WTC11 (cell line): ENCODE measurements at regions not wholly inside any gene's neighbourhood (a gene's known extent, or its start where the extent isn't known, plus 50 kb on each side); places are given as distances from the start of the nearest gene placed in this dataset.

Experiments used
- ATAC-seq: fragments of 200-7000 bp; cut with Tn5 transposase; 2 replicates; pipeline ENCODE4 v1.10.0; 2021; ENCODE audit warnings: mild to moderate bottlenecking, moderate library complexity
- CTCF ChIA-PET: fragments of 300-600 bp; sonication (Branson Sonifier 250); formaldehyde crosslinking; loops from one replicate; lab custom pipeline; 2021; ENCODE audit warnings: antibody characterized with exemption; lab: Charles Lee
- POLR2A ChIA-PET: fragments of 350-600 bp; sonication (Branson Sonifier 250); formaldehyde crosslinking; loops from one replicate; lab custom pipeline; 2021; ENCODE audit warnings: antibody characterized with exemption; lab: Charles Lee
- DNase-seq: peaks from one replicate; pipeline ENCODE4 v3.0.0; 2021; ENCODE audit warnings: low spot score
- H3K27ac Mint-ChIP-seq: 2 replicates; pipeline ENCODE4 v1.8.0; 2021; ENCODE audit warnings: mixed read lengths
- H3K27me3 Mint-ChIP-seq: 2 replicates; pipeline ENCODE4 v1.8.0; 2021; ENCODE audit warnings: low read depth, mild to moderate bottlenecking, moderate library complexity, mixed read lengths
- H3K36me3 Mint-ChIP-seq: 2 replicates; pipeline ENCODE4 v1.8.0; 2021; ENCODE audit warnings: mixed read lengths
- H3K4me1 Mint-ChIP-seq: 2 replicates; pipeline ENCODE4 v1.8.0; 2022; ENCODE audit warnings: mixed read lengths
- H3K4me3 Mint-ChIP-seq: 2 replicates; pipeline ENCODE4 v1.8.0; 2021; ENCODE audit warnings: mild to moderate bottlenecking, moderate library complexity, mixed read lengths
- H3K9me3 Mint-ChIP-seq: 2 replicates; pipeline ENCODE4 v1.8.0; 2021; ENCODE audit warnings: mixed read lengths
- CBFB ChIP-seq: sonication (generic); formaldehyde crosslinking; IDR thresholded peaks from 2 replicates; pipeline ENCODE4 v1.8.1; 2022; ENCODE audit warnings: mild to moderate bottlenecking, low read depth, missing genetic modification reagents
- EMX1 ChIP-seq: fragments of 250-450 bp; sonication (Bioruptor Pico); IDR thresholded peaks from 2 replicates; pipeline ENCODE4 v1.8.0; 2021; ENCODE audit warnings: mild to moderate bottlenecking
- FOXJ3 ChIP-seq: sonication (generic); formaldehyde crosslinking; IDR thresholded peaks from 2 replicates; pipeline ENCODE4 v1.9.0; 2021; ENCODE audit warnings: missing genetic modification reagents, mild to moderate bottlenecking, borderline replicate concordance
- HMGA2 ChIP-seq: fragments of 250-450 bp; sonication (Bioruptor Pico); IDR thresholded peaks from 2 replicates; pipeline ENCODE4 v1.4.0; 2021; ENCODE audit warnings: mild to moderate bottlenecking, moderate library complexity
- IRF2 ChIP-seq: sonication (generic); formaldehyde crosslinking; IDR thresholded peaks from 2 replicates; pipeline ENCODE4 v1.8.0; 2022; ENCODE audit warnings: low read depth, missing genetic modification reagents, borderline replicate concordance
- NR3C1 ChIP-seq: sonication (generic); formaldehyde crosslinking; conservative IDR thresholded peaks from 2 replicates; pipeline ENCODE4 v1.8.1; 2023; ENCODE audit warnings: low read depth, mild to moderate bottlenecking, missing genetic modification reagents
- PRRX2 ChIP-seq: fragments of 250-450 bp; sonication (Bioruptor Pico); IDR thresholded peaks from 2 replicates; pipeline ENCODE4 v1.8.0; 2021; ENCODE audit warnings: mild to moderate bottlenecking
- SOX15 ChIP-seq: fragments of 250-450 bp; sonication (Bioruptor Pico); IDR thresholded peaks from 2 replicates; pipeline ENCODE4 v1.9.0; 2021; ENCODE audit warnings: mild to moderate bottlenecking
- SP1 ChIP-seq: sonication (generic); formaldehyde crosslinking; conservative IDR thresholded peaks from 2 replicates; pipeline ENCODE4 v1.8.1; 2022; ENCODE audit warnings: missing genetic modification reagents
- ZNF232 ChIP-seq: sonication (generic); formaldehyde crosslinking; IDR thresholded peaks from 2 replicates; pipeline ENCODE4 v1.8.0; 2022; ENCODE audit warnings: mild to moderate bottlenecking, missing genetic modification reagents
- TF ChIP-seq, protein P1 (sequence below): sonication (generic); formaldehyde crosslinking; IDR thresholded peaks from 2 replicates; pipeline ENCODE4 v1.8.1; 2022; ENCODE audit warnings: mild to moderate bottlenecking, missing genetic modification reagents, moderate library complexity, borderline replicate concordance
- TF ChIP-seq, protein P2 (sequence below): sonication (generic); formaldehyde crosslinking; IDR thresholded peaks from 2 replicates; pipeline ENCODE4 v1.8.1; 2023; ENCODE audit warnings: mild to moderate bottlenecking, missing genetic modification reagents
- TF ChIP-seq, protein P3 (sequence below): sonication (generic); formaldehyde crosslinking; conservative IDR thresholded peaks from 2 replicates; pipeline ENCODE4 v1.8.1; 2023; ENCODE audit warnings: mild to moderate bottlenecking, low read depth, missing genetic modification reagents, moderate library complexity
- TF ChIP-seq, protein P4 (sequence below): fragments of 250-450 bp; sonication (Bioruptor Pico); IDR thresholded peaks from 2 replicates; pipeline ENCODE4 v1.9.0; 2021; ENCODE audit warnings: moderate library complexity, mild to moderate bottlenecking, inconsistent platforms, borderline replicate concordance
- TF ChIP-seq, protein P5 (sequence below): sonication (generic); formaldehyde crosslinking; IDR thresholded peaks from 2 replicates; pipeline ENCODE4 v1.8.1; 2023; ENCODE audit warnings: mild to moderate bottlenecking, missing genetic modification reagents, moderate library complexity
- TF ChIP-seq, protein P6 (sequence below): sonication (generic); formaldehyde crosslinking; IDR thresholded peaks from 2 replicates; pipeline ENCODE4 v1.8.1; 2022; ENCODE audit warnings: missing genetic modification reagents, borderline replicate concordance

DNA sequence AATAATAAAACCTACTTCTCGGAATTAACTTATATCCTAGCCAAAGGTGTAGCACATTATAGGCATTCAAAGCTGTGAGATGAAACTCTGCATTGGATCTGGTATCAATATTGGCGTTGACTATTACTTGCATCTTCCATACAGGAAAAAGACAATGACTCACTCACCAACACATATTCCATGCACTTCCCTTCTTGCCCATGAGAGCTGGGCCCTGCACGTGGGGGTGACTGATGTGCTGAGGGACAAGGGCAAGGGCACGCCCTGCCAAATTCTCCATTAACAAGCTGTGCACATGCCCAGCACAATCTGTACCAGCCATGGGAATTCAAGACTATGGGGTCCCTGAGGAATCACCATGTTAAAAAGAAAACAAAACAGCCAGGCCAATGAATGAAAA, 188.1 kb upstream of the PDE1C start:
- H3K27ac Mint-ChIP-seq: no peak overlapping the region
- ATAC-seq: no peak

DNA sequence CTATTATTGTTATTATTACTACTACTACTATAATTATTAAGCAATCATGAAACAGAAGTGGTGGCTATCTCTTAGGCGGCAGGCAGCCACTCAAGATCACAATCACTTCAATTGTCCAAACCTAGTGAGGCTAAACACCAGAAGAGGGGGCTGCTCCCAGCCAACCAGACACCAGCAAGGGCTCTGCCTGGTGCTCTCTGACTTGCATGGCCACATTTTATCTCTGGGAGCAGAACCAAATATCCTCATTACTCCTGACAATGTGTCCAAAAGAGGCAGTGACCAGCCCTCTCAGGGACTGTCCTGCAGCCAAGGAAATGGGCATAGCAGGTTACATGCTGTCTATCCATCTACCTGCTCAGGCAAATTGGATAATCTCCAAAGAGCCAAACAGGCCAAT, 187.4 kb upstream of the PDE1C start:
- no peak overlapping the region for H3K27ac Mint-ChIP-seq
- ChIA-PET CTCF (no interaction called here), POLR2A (no interaction called here)
- H3K4me3 Mint-ChIP-seq: no peak overlapping the region
- TF ChIP-seq, protein P1, sequence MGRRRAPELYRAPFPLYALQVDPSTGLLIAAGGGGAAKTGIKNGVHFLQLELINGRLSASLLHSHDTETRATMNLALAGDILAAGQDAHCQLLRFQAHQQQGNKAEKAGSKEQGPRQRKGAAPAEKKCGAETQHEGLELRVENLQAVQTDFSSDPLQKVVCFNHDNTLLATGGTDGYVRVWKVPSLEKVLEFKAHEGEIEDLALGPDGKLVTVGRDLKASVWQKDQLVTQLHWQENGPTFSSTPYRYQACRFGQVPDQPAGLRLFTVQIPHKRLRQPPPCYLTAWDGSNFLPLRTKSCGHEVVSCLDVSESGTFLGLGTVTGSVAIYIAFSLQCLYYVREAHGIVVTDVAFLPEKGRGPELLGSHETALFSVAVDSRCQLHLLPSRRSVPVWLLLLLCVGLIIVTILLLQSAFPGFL (CRISPR knock-in tag): no peak
- TF ChIP-seq SOX15 (CRISPR knock-in tag): no peak
- no peak for TF ChIP-seq ZNF232 (CRISPR knock-in tag)
- no peak for TF ChIP-seq SP1 (CRISPR knock-in tag)
- TF ChIP-seq, protein P2, sequence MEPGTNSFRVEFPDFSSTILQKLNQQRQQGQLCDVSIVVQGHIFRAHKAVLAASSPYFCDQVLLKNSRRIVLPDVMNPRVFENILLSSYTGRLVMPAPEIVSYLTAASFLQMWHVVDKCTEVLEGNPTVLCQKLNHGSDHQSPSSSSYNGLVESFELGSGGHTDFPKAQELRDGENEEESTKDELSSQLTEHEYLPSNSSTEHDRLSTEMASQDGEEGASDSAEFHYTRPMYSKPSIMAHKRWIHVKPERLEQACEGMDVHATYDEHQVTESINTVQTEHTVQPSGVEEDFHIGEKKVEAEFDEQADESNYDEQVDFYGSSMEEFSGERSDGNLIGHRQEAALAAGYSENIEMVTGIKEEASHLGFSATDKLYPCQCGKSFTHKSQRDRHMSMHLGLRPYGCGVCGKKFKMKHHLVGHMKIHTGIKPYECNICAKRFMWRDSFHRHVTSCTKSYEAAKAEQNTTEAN (CRISPR knock-in tag): no peak
- TF ChIP-seq FOXJ3 (CRISPR knock-in tag): no peak
- TF ChIP-seq PRRX2: no peak
- TF ChIP-seq, protein P3, sequence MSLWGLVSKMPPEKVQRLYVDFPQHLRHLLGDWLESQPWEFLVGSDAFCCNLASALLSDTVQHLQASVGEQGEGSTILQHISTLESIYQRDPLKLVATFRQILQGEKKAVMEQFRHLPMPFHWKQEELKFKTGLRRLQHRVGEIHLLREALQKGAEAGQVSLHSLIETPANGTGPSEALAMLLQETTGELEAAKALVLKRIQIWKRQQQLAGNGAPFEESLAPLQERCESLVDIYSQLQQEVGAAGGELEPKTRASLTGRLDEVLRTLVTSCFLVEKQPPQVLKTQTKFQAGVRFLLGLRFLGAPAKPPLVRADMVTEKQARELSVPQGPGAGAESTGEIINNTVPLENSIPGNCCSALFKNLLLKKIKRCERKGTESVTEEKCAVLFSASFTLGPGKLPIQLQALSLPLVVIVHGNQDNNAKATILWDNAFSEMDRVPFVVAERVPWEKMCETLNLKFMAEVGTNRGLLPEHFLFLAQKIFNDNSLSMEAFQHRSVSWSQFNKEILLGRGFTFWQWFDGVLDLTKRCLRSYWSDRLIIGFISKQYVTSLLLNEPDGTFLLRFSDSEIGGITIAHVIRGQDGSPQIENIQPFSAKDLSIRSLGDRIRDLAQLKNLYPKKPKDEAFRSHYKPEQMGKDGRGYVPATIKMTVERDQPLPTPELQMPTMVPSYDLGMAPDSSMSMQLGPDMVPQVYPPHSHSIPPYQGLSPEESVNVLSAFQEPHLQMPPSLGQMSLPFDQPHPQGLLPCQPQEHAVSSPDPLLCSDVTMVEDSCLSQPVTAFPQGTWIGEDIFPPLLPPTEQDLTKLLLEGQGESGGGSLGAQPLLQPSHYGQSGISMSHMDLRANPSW: no peak
- TF ChIP-seq, protein P4, sequence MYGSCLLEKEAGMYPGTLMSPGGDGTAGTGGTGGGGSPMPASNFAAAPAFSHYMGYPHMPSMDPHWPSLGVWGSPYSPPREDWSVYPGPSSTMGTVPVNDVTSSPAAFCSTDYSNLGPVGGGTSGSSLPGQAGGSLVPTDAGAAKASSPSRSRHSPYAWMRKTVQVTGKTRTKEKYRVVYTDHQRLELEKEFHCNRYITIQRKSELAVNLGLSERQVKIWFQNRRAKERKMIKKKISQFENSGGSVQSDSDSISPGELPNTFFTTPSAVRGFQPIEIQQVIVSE: no peak
- TF ChIP-seq EMX1 (CRISPR knock-in tag): no peak
- no peaks in the 10 kb centered on the region for H3K36me3 Mint-ChIP-seq
- ATAC-seq (peak; percentile 51; the same call in 1 of the 2 replicates), DNase-seq (no peak)
- peaks cover 20% of the 10 kb centered on the region for H3K4me1 Mint-ChIP-seq
- no peaks in the 10 kb centered on the region; the same call in 1 of the 2 replicates for H3K27me3 Mint-ChIP-seq
- H3K9me3 Mint-ChIP-seq: peaks cover 10% of the 10 kb centered on the region; the same call in 1 of the 2 replicates

More for the DNA sequence above, 188.1 kb upstream of the PDE1C start:
- DNase-seq: no peak
- Mint-ChIP-seq H3K4me1 (peaks cover 20% of the 10 kb centered on the region), H3K4me3 (no peak overlapping the region), H3K27me3 (no peaks in the 10 kb centered on the region; the same call in 1 of the 2 replicates), H3K9me3 (peaks cover 10% of the 10 kb centered on the region; the same call in 1 of the 2 replicates), H3K36me3 (no peaks in the 10 kb centered on the region)
- TF ChIP-seq IRF2 (CRISPR knock-in tag): no peak
- TF ChIP-seq HMGA2 (CRISPR knock-in tag): no peak
- no peak for TF ChIP-seq CBFB
- TF ChIP-seq NR3C1: no peak
- TF ChIP-seq, protein P5, sequence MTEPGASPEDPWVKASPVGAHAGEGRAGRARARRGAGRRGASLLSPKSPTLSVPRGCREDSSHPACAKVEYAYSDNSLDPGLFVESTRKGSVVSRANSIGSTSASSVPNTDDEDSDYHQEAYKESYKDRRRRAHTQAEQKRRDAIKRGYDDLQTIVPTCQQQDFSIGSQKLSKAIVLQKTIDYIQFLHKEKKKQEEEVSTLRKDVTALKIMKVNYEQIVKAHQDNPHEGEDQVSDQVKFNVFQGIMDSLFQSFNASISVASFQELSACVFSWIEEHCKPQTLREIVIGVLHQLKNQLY (CRISPR knock-in tag): no peak
- TF ChIP-seq, protein P6, sequence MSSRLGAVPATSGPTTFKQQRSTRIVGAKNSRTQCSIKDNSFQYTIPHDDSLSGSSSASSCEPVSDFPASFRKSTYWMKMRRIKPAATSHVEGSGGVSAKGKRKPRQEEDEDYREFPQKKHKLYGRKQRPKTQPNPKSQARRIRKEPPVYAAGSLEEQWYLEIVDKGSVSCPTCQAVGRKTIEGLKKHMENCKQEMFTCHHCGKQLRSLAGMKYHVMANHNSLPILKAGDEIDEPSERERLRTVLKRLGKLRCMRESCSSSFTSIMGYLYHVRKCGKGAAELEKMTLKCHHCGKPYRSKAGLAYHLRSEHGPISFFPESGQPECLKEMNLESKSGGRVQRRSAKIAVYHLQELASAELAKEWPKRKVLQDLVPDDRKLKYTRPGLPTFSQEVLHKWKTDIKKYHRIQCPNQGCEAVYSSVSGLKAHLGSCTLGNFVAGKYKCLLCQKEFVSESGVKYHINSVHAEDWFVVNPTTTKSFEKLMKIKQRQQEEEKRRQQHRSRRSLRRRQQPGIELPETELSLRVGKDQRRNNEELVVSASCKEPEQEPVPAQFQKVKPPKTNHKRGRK: no peak
- ChIA-PET CTCF (interaction anchor here (1.2 to 1.3 kb wide), 2 partner anchors 28 to 48 kb away, joined by 3 to 5 read pairs; no protein-coding TSS in a partner anchor), POLR2A (no interaction called here)
